ENCODE measurements at regions not wholly inside any gene's neighbourhood (a gene's known extent, or its start where the extent isn't known, plus 50 kb on each side); places are given as distances from the start of the nearest gene placed in this dataset.
"Not testable (repeated sequence)": the region's sequence is repeated elsewhere in the genome, so short reads cannot be mapped to it uniquely, and the experiment has no call there.

- in situ Hi-C loops (cut with HindIII; ENCODE audit: low sequenced_read_pairs), result no loop called here
Measured at GRCh38 chr16:17566656-17567450, 96.1 kb upstream of the XYLT1 start.

- in situ Hi-C loops (cut with HindIII; ENCODE audit: low sequenced_read_pairs), result no loop called here
Measured at GRCh38 chr16:17566075-17566474, 95.3 kb upstream of the XYLT1 start.

GRCh38 chr16:17565605-17566004, 94.8 kb upstream of the XYLT1 start:
- in situ Hi-C loops (cut with HindIII; ENCODE audit: low sequenced_read_pairs), result no loop called here

- in situ Hi-C loops (cut with HindIII; ENCODE audit: low sequenced_read_pairs), result no loop called here
Measured at GRCh38 chr16:17564856-17565255, 94.1 kb upstream of the XYLT1 start.

GRCh38 chr16:17563323-17564091, 92.7 kb upstream of the XYLT1 start:
- in situ Hi-C loops (cut with HindIII; ENCODE audit: low sequenced_read_pairs), result no loop called here

GRCh38 chr16:17561056-17561455, 90.3 kb upstream of the XYLT1 start:
- in situ Hi-C loops (cut with HindIII; ENCODE audit: low sequenced_read_pairs), result no loop called here

GRCh38 chr16:17560548-17560947, 89.8 kb upstream of the XYLT1 start:
- in situ Hi-C loops (cut with HindIII; ENCODE audit: low sequenced_read_pairs), result no loop called here

- in situ Hi-C loops (cut with HindIII; ENCODE audit: low sequenced_read_pairs), result no loop called here
Measured at GRCh38 chr16:17559394-17559793, 88.6 kb upstream of the XYLT1 start.

- in situ Hi-C loops (cut with HindIII; ENCODE audit: low sequenced_read_pairs), result no loop called here
Measured at GRCh38 chr16:17557949-17558348, 87.2 kb upstream of the XYLT1 start.

- in situ Hi-C loops (cut with HindIII; ENCODE audit: low sequenced_read_pairs), result no loop called here
Measured at GRCh38 chr16:17557480-17557879, 86.7 kb upstream of the XYLT1 start.

- in situ Hi-C loops (cut with HindIII; ENCODE audit: low sequenced_read_pairs), result no loop called here
Measured at GRCh38 chr16:17556276-17557052, 85.7 kb upstream of the XYLT1 start.

GRCh38 chr16:17555176-17555575, 84.4 kb upstream of the XYLT1 start:
- in situ Hi-C loops (cut with HindIII; ENCODE audit: low sequenced_read_pairs), result no loop called here

GRCh38 chr16:17552351-17552750, 81.6 kb upstream of the XYLT1 start:
- in situ Hi-C loops (cut with HindIII; ENCODE audit: low sequenced_read_pairs), result no loop called here

GRCh38 chr16:17551682-17552081, 80.9 kb upstream of the XYLT1 start:
- in situ Hi-C loops (cut with HindIII; ENCODE audit: low sequenced_read_pairs), result not testable (repeated sequence)

- in situ Hi-C loops (cut with HindIII; ENCODE audit: low sequenced_read_pairs), result no loop called here
Measured at GRCh38 chr16:17548825-17549224, 78.1 kb upstream of the XYLT1 start.

GRCh38 chr16:17544785-17545184, 74.0 kb upstream of the XYLT1 start:
- in situ Hi-C loops (cut with HindIII; ENCODE audit: low sequenced_read_pairs), result no loop called here

- in situ Hi-C loops (cut with HindIII; ENCODE audit: low sequenced_read_pairs), result no loop called here
Measured at GRCh38 chr16:17544304-17544703, 73.5 kb upstream of the XYLT1 start.

- in situ Hi-C loops (cut with HindIII; ENCODE audit: low sequenced_read_pairs), result no loop called here
Measured at GRCh38 chr16:17543073-17543472, 72.3 kb upstream of the XYLT1 start.

- in situ Hi-C loops (cut with HindIII; ENCODE audit: low sequenced_read_pairs), result no loop called here
Measured at GRCh38 chr16:17541324-17541723, 70.6 kb upstream of the XYLT1 start.

GRCh38 chr16:17538927-17539326, 68.2 kb upstream of the XYLT1 start:
- in situ Hi-C loops (cut with HindIII; ENCODE audit: low sequenced_read_pairs), result no loop called here

GRCh38 chr16:17532338-17532995, 61.7 kb upstream of the XYLT1 start:
- in situ Hi-C loops (cut with HindIII; ENCODE audit: low sequenced_read_pairs), result no loop called here

All from endothelial cell of hepatic sinusoid (primary cell).